Testis (tissue), 2 donors: ENCODE measurements at regions not wholly inside any gene's neighbourhood (a gene's known extent, or its start where the extent isn't known, plus 50 kb on each side); places are given as distances from the start of the nearest gene placed in this dataset.
"Not testable (repeated sequence)": the region's sequence is repeated elsewhere in the genome, so short reads cannot be mapped to it uniquely, and the experiment has no call there.

ENCODE experiments used
- DNase-seq: peaks from one replicate; pipeline ENCODE4 v3.0.0-alpha.2; 2019
- H3K27ac ChIP-seq, 2 donors: fragments of 200-600 bp; sonication (generic); one replicate each; pipeline ENCODE4 v1.5.1; 2019
- H3K27me3 ChIP-seq: fragments of 200-600 bp; sonication (generic); one replicate; pipeline ENCODE4 v1.5.1; 2019
- H3K36me3 ChIP-seq: fragments of 200-600 bp; sonication (generic); one replicate; pipeline ENCODE4 v1.5.1; 2017; ENCODE audit warnings: low read depth; ENCODE audit errors: missing control alignments
- H3K4me1 ChIP-seq: fragments of 200-600 bp; sonication (generic); one replicate; pipeline ENCODE4 v1.5.1; 2019
- H3K4me3 ChIP-seq, 2 donors: fragments of 200-600 bp; sonication (generic); one replicate each; pipeline ENCODE4 v1.5.1; 2017 to 2019
- H3K9me3 ChIP-seq: fragments of 200-600 bp; sonication (generic); one replicate; pipeline ENCODE4 v1.5.1; 2017
- CTCF ChIP-seq, 3 experiments: fragments of 450-650 bp in 2 of 3; fragments of 200-600 bp in 1 of 3; sonication (generic) in 1 of 3; IDR thresholded peaks; one replicate each; pipeline ENCODE4 v1.5.1; 2016 to 2019; ENCODE audit warnings: antibody characterized with exemption in 3 of 3, mild to moderate bottlenecking in 2 of 3, moderate library complexity in 1 of 3
- POLR2A ChIP-seq: fragments of 450-650 bp; IDR thresholded peaks from one replicate; pipeline ENCODE4 v1.6.1; 2017; ENCODE audit warnings: antibody characterized with exemption, mild to moderate bottlenecking, moderate library complexity
- WGBS, 2 donors: methylation state at CpG; one replicate each; pipeline ENCODE4 v1.1.5; 2018; 5-methylcytosine and 5-hydroxymethylcytosine counted together
- intact Hi-C: fragments of 100-400 bp; cut with DNase I; formaldehyde crosslinking; loops from one replicate; pipeline ENCODE4 v1.15.1; 2023; ENCODE audit warnings: low total_unique reads

DNA sequence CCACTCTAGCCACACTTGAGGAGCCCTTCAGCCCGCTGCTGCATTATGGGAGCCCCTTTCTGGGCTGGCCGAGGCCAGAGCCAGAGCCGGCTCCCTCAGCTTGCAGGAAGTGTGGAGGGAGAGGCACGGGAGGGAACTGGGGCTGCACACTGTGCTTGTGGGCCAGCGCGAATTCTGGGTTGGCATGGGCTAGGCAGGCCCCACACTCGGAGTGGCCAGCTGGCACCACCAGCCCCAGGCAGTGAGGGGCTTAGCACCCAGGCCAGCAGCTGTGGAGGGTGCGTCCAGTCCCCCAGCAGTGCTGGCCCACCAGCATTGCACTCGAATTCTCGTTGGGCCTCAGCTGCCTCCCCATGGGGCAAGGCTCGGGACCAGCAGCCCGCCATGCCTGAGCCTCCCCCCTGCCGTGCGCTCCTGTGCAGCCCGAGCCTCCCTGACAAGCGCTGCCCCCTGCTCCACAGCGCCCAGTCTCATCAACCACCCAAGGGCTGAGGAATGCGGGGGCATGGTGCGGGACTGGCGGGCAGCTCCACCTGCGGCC, 785.9 kb upstream of the TPTE start:
- intact Hi-C loops, result no loop called here
- no peak for DNase-seq
- Histone ChIP-seq H3K9me3 (no peaks in the 10 kb centered on the region), H3K27me3 (no peaks in the 10 kb centered on the region), H3K27ac (no peak overlapping the region), H3K4me1 (no peaks in the 10 kb centered on the region), H3K4me3 (no peak overlapping the region), H3K36me3 (no peaks in the 10 kb centered on the region)
- TF ChIP-seq POLR2A, result no peak
- TF ChIP-seq CTCF (IDR thresholded peaks at IDR 0.05), result no peak
- 67 to 71% methylated on average over 17 to 21 of the region's 21 CpGs for WGBS, 2 donors

- H3K36me3 ChIP-seq, DNase-seq, H3K4me1 ChIP-seq, H3K27me3 ChIP-seq, intact Hi-C loops, H3K27ac ChIP-seq, H3K4me3 ChIP-seq, H3K9me3 ChIP-seq: not testable (repeated sequence)
- WGBS, 2 donors, result 63 to 77% methylated on average over 2 of the region's 2 CpGs
Measured at GRCh38 chr21:9737301-9737700, 784.1 kb upstream of the TPTE start.

- DNase-seq, H3K4me1 ChIP-seq, H3K36me3 ChIP-seq, H3K4me3 ChIP-seq, H3K27me3 ChIP-seq, intact Hi-C loops, H3K27ac ChIP-seq, H3K9me3 ChIP-seq: not testable (repeated sequence)
- 43 to 45% methylated on average over 5 of the region's 5 CpGs for WGBS, 2 donors
Measured at GRCh38 chr21:9737871-9738515, 783.4 kb upstream of the TPTE start.

DNA sequence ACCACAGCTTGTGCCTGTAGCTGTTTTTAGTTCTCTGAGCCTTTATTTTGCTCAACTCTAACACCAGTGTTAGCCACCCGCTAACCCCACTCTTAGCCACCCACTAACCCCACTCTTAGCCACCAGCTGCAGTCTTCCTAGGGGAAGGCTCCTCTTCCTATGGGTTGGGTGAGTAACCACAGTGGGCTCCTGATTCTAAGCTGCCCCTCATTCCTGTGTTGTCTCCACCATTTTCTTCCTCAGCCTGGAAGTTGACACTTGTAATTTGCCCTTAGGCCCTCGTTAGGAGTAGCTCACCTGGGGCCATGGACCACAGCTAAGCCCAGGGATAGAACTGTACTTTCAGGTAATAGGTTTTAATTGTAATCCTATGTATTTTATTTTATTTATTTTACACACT, 782.9 kb upstream of the TPTE start:
- no peaks in the 10 kb centered on the region for H3K4me1 ChIP-seq
- H3K4me3 ChIP-seq, result no peak overlapping the region
- H3K36me3 ChIP-seq, result no peaks in the 10 kb centered on the region
- WGBS, 2 donors, result 37 to 53% methylated on average over 2 of the region's 2 CpGs
- no peaks in the 10 kb centered on the region for H3K27me3 ChIP-seq
- intact Hi-C loops, result no loop called here
- DNase-seq, result no peak
- H3K27ac ChIP-seq, result no peak overlapping the region
- H3K9me3 ChIP-seq, result no peaks in the 10 kb centered on the region
- TF ChIP-seq CTCF (IDR thresholded peaks at IDR 0.05) (no peak), POLR2A (no peak)

DNA sequence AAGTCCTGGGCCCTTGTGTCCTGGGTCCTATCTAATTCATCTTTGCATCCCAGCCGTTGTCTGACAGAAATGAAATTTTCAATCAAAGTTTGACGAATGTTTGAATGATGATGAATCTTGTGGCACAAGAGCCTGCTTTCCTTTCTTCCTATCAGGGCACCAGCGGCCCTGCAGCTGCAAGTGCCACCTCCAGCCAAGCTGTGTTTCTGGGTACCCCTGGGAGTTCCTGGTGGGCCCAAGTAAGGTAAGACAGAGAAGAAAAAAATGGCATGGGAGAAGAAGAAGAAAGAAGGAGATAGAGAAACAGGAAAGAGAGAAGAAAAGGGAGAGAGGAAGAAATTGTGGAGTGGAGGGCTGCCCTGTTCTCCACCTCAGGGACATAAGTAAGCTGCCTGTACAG, 782.1 kb upstream of the TPTE start:
- no peak for TF ChIP-seq CTCF (IDR thresholded peaks at IDR 0.05)
- TF ChIP-seq POLR2A, result no peak
- Histone ChIP-seq H3K27me3 (no peaks in the 10 kb centered on the region), H3K27ac (no peak overlapping the region), H3K4me1 (no peaks in the 10 kb centered on the region), H3K9me3 (no peaks in the 10 kb centered on the region), H3K36me3 (no peaks in the 10 kb centered on the region), H3K4me3 (no peak overlapping the region)
- intact Hi-C loops, result no loop called here
- no peak for DNase-seq
- WGBS, 2 donors, result 59 to 65% methylated on average over 3 of the region's 3 CpGs

- H3K27me3 ChIP-seq, H3K27ac ChIP-seq, DNase-seq, H3K36me3 ChIP-seq, H3K4me1 ChIP-seq, H3K9me3 ChIP-seq, H3K4me3 ChIP-seq, intact Hi-C loops: not testable (repeated sequence)
- WGBS, 2 donors, result 68 to 71% methylated on average over 8 of the region's 8 CpGs
Measured at GRCh38 chr21:9740177-9740941, 781.0 kb upstream of the TPTE start.

DNA sequence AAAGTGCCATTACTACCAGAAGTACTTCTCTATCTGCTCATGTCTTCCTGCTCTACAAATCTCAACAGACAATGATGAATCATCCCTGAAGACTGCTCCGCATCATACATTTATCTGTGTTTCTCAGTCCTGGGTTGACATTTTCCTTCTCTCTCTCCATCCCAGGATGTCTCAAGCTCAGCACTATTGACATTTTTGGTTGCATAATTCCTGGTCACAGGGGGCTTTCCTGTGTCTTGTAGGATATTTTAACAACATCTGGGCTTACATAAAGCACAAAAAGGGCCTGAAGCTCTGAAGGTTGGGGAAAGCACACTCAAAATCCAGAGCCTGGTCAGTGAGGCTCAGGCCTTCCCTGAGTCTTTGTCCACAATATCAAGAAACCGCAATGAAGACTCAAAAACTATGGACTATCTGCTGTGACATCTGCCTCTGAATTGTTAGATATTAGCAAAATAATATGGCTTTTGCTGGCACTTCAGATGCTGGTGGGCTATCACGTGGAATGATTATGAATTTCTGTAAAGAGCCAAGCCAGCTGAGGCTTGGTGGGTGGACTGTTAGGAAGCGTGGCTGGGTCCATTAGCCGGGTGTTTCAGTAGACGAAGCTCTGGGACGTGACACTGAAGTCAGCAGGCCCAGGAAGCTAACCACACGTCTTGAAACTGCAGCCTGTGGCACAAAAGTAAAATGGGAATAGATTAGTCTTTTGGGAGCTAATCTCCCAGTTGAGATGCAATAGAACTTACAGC, 780.2 kb upstream of the TPTE start:
- H3K4me3 ChIP-seq, DNase-seq, H3K27ac ChIP-seq, H3K9me3 ChIP-seq, H3K36me3 ChIP-seq, intact Hi-C loops, H3K4me1 ChIP-seq, H3K27me3 ChIP-seq: not testable (repeated sequence)
- 72 to 75% methylated on average over 8 of the region's 8 CpGs for WGBS, 2 donors

DNA sequence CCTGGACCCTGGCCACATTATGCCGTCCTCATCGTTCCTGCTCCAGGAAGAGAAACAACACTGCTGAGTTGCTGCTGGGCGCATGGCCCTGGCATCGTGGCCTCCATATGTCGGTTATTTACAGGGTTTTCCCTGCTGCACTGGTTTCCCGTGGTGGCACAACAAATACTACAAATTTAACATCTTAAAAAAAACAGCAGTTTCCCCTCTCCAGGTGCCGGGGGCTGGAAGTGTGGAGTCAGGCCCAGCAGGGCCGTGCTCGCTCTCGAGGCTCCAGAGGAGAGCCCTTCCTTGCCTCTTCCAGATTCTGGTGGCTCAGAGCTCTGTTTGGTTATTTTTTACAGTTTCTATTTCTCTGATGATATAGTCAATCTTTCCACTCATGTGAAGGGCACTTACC, 777.8 kb upstream of the TPTE start:
- H3K9me3 ChIP-seq, H3K4me3 ChIP-seq, H3K27me3 ChIP-seq, DNase-seq, H3K36me3 ChIP-seq, intact Hi-C loops, H3K4me1 ChIP-seq, H3K27ac ChIP-seq: not testable (repeated sequence)
- WGBS, 2 donors, result 66 to 71% methylated on average over 10 of the region's 10 CpGs

- intact Hi-C loops, H3K9me3 ChIP-seq, H3K4me1 ChIP-seq, DNase-seq, H3K4me3 ChIP-seq, H3K27me3 ChIP-seq, H3K36me3 ChIP-seq, H3K27ac ChIP-seq: not testable (repeated sequence)
- WGBS, 2 donors, result 41 to 46% methylated on average over 4 of the region's 4 CpGs
Measured at GRCh38 chr21:9744166-9744565, 777.2 kb upstream of the TPTE start.
